Adipocyte (in vitro differentiated cells): ENCODE measurements at regions not wholly inside any gene's neighbourhood (a gene's known extent, or its start where the extent isn't known, plus 50 kb on each side); places are given as distances from the start of the nearest gene placed in this dataset.
"Not testable (repeated sequence)": the region's sequence is repeated elsewhere in the genome, so short reads cannot be mapped to it uniquely, and the experiment has no call there.

Experiments
- DNase-seq: peaks from one replicate; pipeline ENCODE4 v3.0.0-alpha.2; 2015; ENCODE audit warnings: low read depth
- H3K27me3 ChIP-seq: replicated peaks from 2 replicates; pipeline ENCODE4 v1.7.0; 2013; ENCODE audit warnings: mild to moderate bottlenecking, low read length, moderate library complexity; ENCODE audit not compliant: control insufficient read depth, insufficient read depth
- H3K36me3 ChIP-seq: 2 replicates; pipeline ENCODE4 v1.7.0; 2013; ENCODE audit warnings: low read length, mild to moderate bottlenecking, moderate library complexity; ENCODE audit not compliant: control insufficient read depth, insufficient read depth, severe bottlenecking
- H3K4me1 ChIP-seq: 2 replicates; pipeline ENCODE4 v1.7.0; 2013; ENCODE audit warnings: mild to moderate bottlenecking, low read length, moderate library complexity; ENCODE audit not compliant: control insufficient read depth, insufficient read depth
- H3K4me3 ChIP-seq: 2 replicates; pipeline ENCODE4 v1.7.0; 2013; ENCODE audit warnings: mild to moderate bottlenecking, low read length, moderate library complexity
- H3K9ac ChIP-seq: 2 replicates; pipeline ENCODE4 v1.7.0; 2013; ENCODE audit warnings: mild to moderate bottlenecking, low read length, moderate library complexity
- H3K9me3 ChIP-seq: 2 replicates; pipeline ENCODE4 v1.7.0; 2013; ENCODE audit warnings: mild to moderate bottlenecking, low read length, moderate library complexity; ENCODE audit not compliant: control insufficient read depth

- H3K9ac ChIP-seq: no peak overlapping the region
- no peaks in the 10 kb centered on the region for H3K36me3 ChIP-seq
- H3K4me3 ChIP-seq: peak overlapping the region; percentile 39
- H3K9me3 ChIP-seq: no peaks in the 10 kb centered on the region
- peaks cover 15% of the 10 kb centered on the region for H3K4me1 ChIP-seq
- DNase-seq: peak; percentile 56
- H3K27me3 ChIP-seq: no peaks in the 10 kb centered on the region
Observed at GRCh38 chr4:124862261-124862660, 149.7 kb upstream of the ANKRD50 start.

DNA sequence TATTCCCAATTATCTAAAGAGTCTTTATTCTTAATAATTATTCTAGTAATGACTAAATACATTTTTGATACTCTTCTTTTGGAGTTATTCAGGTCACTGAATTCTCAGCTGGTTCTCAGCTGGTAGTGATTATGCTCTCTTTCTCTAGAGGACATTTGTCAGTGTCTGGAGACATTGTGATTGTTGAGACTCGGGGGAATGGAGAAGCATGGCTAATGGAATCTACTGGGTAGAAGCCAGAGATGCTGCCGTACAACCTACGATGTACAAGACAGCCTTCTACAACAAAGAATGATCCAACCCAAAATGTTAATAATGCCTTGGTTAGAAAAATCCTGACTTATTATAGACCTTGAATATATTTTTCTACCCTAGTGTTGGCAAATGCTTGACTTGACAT, 149.2 kb upstream of the ANKRD50 start:
- no peaks in the 10 kb centered on the region for H3K36me3 ChIP-seq
- DNase-seq: no peak
- no peaks in the 10 kb centered on the region for H3K9me3 ChIP-seq
- no peaks in the 10 kb centered on the region for H3K27me3 ChIP-seq
- peak overlapping the region; percentile 39 for H3K4me3 ChIP-seq
- H3K4me1 ChIP-seq: peaks cover 15% of the 10 kb centered on the region
- no peak overlapping the region for H3K9ac ChIP-seq

DNA sequence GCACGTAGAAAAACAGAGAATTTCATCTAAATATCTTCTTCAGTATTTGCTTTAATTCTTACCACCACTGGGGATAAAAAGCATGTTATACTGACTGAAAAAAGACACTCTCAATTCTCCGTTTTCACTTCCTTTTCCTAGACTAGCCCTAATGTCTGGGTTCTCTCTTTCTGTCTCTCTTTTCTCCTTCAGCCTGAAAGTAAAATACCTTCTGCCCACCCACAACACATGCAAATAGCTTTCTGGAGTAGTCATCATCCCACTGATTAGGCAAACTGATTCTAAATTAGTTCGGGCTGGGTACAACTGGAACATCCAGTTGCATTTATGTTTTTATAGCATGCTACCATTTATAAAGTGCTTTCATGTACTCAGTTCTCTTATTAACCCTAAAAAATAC, 142.4 kb upstream of the ANKRD50 start:
- Histone ChIP-seq H3K4me1 (peaks cover 4% of the 10 kb centered on the region), H3K4me3 (no peak overlapping the region), H3K9me3 (no peaks in the 10 kb centered on the region), H3K27me3 (no peaks in the 10 kb centered on the region), H3K9ac (no peak overlapping the region), H3K36me3 (no peaks in the 10 kb centered on the region)
- peak; percentile 60 for DNase-seq

DNA sequence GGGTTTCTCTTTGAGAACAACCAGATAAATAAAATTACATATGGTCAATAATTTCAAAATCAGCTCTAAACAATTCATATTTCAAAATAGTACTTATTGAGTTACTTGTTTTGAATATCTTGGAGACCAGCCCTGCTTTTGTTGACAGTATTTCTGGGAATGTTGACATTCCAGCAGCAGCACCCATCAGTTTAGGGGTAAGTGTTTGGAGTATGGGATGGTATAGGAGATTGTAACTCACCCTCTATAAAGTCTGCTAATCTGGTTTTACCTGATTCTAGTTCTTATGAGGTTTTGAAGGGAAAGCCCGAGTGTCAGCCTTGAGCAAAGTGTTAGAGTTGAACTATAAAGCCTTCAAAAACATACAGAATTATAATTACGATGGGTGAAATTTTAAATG, 139.2 kb upstream of the ANKRD50 start:
- no peak overlapping the region for H3K4me3 ChIP-seq
- H3K9me3 ChIP-seq: no peaks in the 10 kb centered on the region
- peak; percentile 9 for DNase-seq
- peaks cover 4% of the 10 kb centered on the region for H3K4me1 ChIP-seq
- no peaks in the 10 kb centered on the region for H3K36me3 ChIP-seq
- H3K27me3 ChIP-seq: no peaks in the 10 kb centered on the region
- H3K9ac ChIP-seq: no peak overlapping the region

GRCh38 chr4:124846306-124846705, 133.8 kb upstream of the ANKRD50 start:
- Histone ChIP-seq H3K9ac (no peak overlapping the region), H3K36me3 (no peaks in the 10 kb centered on the region), H3K4me1 (no peaks in the 10 kb centered on the region), H3K9me3 (peaks cover 10% of the 10 kb centered on the region), H3K27me3 (no peaks in the 10 kb centered on the region), H3K4me3 (no peak overlapping the region)
- no peak for DNase-seq

- H3K36me3 ChIP-seq: no peaks in the 10 kb centered on the region
- no peaks in the 10 kb centered on the region for H3K27me3 ChIP-seq
- H3K4me1 ChIP-seq: no peaks in the 10 kb centered on the region
- H3K4me3 ChIP-seq: no peak overlapping the region
- peaks cover 42% of the 10 kb centered on the region for H3K9me3 ChIP-seq
- no peak overlapping the region for H3K9ac ChIP-seq
- no peak for DNase-seq
Observed at GRCh38 chr4:124839786-124840390, 127.4 kb upstream of the ANKRD50 start.

DNA sequence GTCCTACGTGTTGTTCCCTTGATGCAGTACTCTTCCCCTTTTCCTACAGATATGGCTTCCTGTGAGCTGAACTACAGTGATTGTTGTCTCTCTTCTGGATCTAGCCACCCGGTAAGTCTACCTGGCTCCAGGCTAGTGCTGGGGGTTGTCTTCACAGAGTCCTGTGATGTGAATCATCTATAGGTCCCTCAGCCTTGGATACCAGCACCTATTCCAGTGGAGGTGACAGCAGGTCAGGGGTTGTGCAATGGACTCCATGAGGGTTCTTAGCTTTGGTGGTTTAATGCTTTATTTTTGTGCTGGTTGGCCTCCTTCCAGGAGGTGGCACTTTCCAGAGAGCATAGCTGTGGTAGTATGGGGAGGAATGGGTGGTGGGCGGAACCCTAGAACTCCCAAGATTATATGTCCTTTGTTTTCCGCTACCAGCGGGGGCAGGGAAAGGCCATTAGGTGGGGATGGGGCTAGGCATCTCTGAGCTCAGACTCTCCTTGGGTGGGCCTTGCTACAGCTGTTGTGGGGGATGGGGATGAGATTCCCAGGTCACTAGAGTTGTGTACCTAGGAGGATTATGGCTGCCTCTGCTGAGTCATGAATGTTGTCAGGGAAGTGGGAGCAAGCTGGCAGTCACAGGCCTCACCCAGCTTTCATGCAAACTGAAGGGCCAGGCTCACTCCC, 121.4 kb upstream of the ANKRD50 start:
- DNase-seq: no peak
- Histone ChIP-seq H3K9me3 (peaks cover 11% of the 10 kb centered on the region), H3K9ac (no peak overlapping the region), H3K4me1 (no peaks in the 10 kb centered on the region), H3K27me3 (no peaks in the 10 kb centered on the region), H3K4me3 (no peak overlapping the region), H3K36me3 (no peaks in the 10 kb centered on the region)

DNA sequence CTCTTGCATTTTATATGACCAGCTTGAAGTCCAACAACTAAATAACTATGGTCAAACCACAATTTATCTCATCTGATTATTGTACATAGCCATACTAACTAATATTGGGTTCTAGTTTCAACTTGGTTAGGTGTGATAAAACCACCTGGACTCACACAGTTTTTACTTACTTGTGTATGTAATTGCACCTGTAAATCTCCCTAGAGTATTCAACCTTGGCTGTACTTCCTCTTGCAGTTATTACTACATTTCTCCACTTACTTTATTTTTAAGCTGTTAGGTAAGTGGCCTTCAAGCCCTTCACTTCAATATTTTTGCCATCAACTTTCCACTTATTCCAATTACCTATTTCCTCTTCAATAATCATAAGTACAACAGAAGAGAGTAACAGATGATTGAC, 115.8 kb upstream of the ANKRD50 start:
- Histone ChIP-seq H3K27me3 (no peaks in the 10 kb centered on the region), H3K36me3 (no peaks in the 10 kb centered on the region), H3K9me3 (peaks cover 6% of the 10 kb centered on the region), H3K9ac (no peak overlapping the region), H3K4me3 (no peak overlapping the region), H3K4me1 (no peaks in the 10 kb centered on the region)
- DNase-seq: no peak

DNA sequence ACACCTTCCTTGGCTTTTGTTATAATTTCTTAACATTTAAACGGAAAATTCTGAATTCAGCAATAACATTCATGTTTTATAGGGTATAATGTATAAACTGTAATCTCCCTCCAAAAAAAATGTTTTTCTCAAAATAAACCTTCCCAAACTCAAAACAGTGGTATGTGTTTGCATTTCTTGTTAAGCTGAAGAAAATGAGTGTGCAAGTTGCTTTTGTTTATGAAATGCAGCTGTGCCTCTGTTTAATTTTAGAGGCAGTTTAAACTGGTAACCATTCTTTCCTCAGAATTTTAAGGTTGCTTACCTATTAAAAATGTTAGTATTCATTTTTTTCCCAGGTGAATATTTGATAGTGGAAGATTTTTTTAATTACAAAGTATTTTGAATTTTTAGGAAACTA, 105.0 kb upstream of the ANKRD50 start:
- peak; percentile 7 for DNase-seq
- no peaks in the 10 kb centered on the region for H3K4me1 ChIP-seq

DNA sequence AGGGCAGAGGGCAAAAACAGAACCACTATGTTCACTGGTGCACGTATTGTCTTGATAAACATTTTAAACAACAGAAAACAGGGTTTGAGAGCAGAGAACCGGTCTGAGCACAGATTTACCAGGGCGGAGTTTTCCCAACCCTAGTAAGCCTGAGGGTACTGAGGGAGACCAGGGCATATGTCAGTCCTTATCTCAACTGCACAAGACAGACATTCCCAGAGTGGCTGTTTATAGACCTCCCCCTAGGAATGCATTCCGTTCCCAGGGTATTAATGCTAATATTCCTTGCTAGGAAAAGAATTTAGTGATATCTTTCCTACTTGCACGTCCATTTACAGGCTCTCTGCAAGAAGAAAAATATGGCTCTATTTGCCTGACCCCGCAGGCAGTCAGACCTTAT, 99.7 kb upstream of the ANKRD50 start:
- H3K9me3 ChIP-seq: peaks cover 11% of the 10 kb centered on the region
- not testable (repeated sequence) for H3K27me3 ChIP-seq, DNase-seq, H3K9ac ChIP-seq, H3K36me3 ChIP-seq, H3K4me3 ChIP-seq, H3K4me1 ChIP-seq

More for the DNA sequence above, 105.0 kb upstream of the ANKRD50 start:
- Histone ChIP-seq H3K4me3 (no peak overlapping the region), H3K9ac (no peak overlapping the region), H3K27me3 (no peaks in the 10 kb centered on the region), H3K9me3 (no peaks in the 10 kb centered on the region), H3K36me3 (no peaks in the 10 kb centered on the region)

DNA sequence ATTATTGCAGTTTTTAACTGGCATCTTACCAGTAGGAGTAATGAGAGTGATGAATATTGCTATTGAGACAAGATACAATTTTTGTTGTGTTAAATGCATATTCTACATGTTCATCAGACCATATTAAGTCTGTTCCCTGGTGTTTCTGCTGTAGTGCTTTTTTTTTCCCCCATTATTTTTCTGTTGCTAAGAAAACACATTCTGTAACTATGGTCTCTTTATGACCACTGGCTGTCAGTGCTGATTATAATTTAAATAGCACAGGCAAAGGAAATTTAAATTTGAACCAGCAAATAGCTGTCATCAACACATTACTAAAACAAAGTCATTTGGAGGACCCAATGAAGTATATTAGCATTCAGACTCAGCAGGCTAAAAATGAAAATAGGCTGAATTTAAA, 98.3 kb upstream of the ANKRD50 start:
- no peaks in the 10 kb centered on the region for H3K36me3 ChIP-seq
- H3K4me3 ChIP-seq: no peak overlapping the region
- H3K27me3 ChIP-seq: no peaks in the 10 kb centered on the region
- H3K9me3 ChIP-seq: peaks cover 11% of the 10 kb centered on the region
- DNase-seq: no peak
- no peaks in the 10 kb centered on the region for H3K4me1 ChIP-seq
- no peak overlapping the region for H3K9ac ChIP-seq

- H3K9ac ChIP-seq: no peak overlapping the region
- H3K9me3 ChIP-seq: peaks cover 11% of the 10 kb centered on the region
- H3K27me3 ChIP-seq: no peaks in the 10 kb centered on the region
- no peaks in the 10 kb centered on the region for H3K36me3 ChIP-seq
- no peak overlapping the region for H3K4me3 ChIP-seq
- DNase-seq: no peak
- H3K4me1 ChIP-seq: no peaks in the 10 kb centered on the region
Observed at GRCh38 chr4:124807421-124807820, 94.9 kb upstream of the ANKRD50 start.
